Activated CD4-positive, alpha-beta memory T cell treated with anti-CD3 and anti-CD28 coated beads, Interleukin-2, amount 10 ng/mL, durations not matched to agents 7 days and 5 days (primary cell): ENCODE measurements at regions not wholly inside any gene's neighbourhood (a gene's known extent, or its start where the extent isn't known, plus 50 kb on each side); places are given as distances from the start of the nearest gene placed in this dataset.
"Not testable (repeated sequence)": the region's sequence is repeated elsewhere in the genome, so short reads cannot be mapped to it uniquely, and the experiment has no call there.

Experiments used
- CTCF ChIA-PET: fragments of 350-600 bp; sonication (Branson Sonifier 250); formaldehyde crosslinking; loops from one replicate; lab custom pipeline; 2021; ENCODE audit warnings: antibody characterized with exemption, inconsistent platforms; lab: Charles Lee
- POLR2A ChIA-PET: fragments of 350-600 bp; sonication (Branson Sonifier 250); formaldehyde crosslinking; loops from one replicate; lab custom pipeline; 2021; ENCODE audit warnings: antibody characterized with exemption; lab: Charles Lee
- DNase-seq: peaks from one replicate; pipeline ENCODE4 v3.0.0-alpha.2; 2020
- H3K27ac Mint-ChIP-seq: one replicate; pipeline ENCODE4 v1.8.0; 2021; ENCODE audit warnings: mild to moderate bottlenecking, mixed read lengths
- H3K27me3 Mint-ChIP-seq: one replicate; pipeline ENCODE4 v1.8.0; 2021; ENCODE audit warnings: mixed read lengths
- H3K36me3 Mint-ChIP-seq: one replicate; pipeline ENCODE4 v1.8.0; 2021; ENCODE audit warnings: low read depth, mixed read lengths
- H3K4me1 Mint-ChIP-seq: one replicate; pipeline ENCODE4 v1.8.0; 2021; ENCODE audit warnings: mixed read lengths
- H3K4me3 Mint-ChIP-seq: one replicate; pipeline ENCODE4 v1.8.0; 2021; ENCODE audit warnings: mild to moderate bottlenecking, mixed read lengths
- H3K9me3 Mint-ChIP-seq: one replicate; pipeline ENCODE4 v1.8.0; 2021; ENCODE audit warnings: mixed read lengths

DNA sequence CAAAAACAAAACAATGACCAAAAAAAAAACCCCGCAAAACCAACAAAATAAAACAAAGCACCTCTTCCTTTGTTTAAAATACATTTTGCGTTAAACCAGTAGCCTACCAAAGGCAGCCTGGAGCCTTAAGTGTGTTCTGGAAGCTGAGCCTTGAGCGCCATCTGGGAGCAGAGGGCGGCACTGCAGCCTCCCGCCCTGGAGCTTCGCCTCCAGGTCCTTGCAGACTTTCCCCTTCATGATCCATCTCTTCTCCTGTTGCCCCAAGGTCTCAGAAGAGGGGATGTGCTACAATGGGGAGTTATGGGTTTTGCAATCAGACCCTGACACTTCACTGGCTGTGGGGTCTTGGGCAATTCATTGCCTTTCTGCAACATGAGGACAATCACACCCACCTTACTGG lies 204.9 kb downstream of the NPIPA8 start:
- H3K27ac Mint-ChIP-seq, H3K4me3 Mint-ChIP-seq, DNase-seq, POLR2A ChIA-PET, H3K36me3 Mint-ChIP-seq, H3K4me1 Mint-ChIP-seq, H3K27me3 Mint-ChIP-seq, H3K9me3 Mint-ChIP-seq, CTCF ChIA-PET: not testable (repeated sequence)

DNA sequence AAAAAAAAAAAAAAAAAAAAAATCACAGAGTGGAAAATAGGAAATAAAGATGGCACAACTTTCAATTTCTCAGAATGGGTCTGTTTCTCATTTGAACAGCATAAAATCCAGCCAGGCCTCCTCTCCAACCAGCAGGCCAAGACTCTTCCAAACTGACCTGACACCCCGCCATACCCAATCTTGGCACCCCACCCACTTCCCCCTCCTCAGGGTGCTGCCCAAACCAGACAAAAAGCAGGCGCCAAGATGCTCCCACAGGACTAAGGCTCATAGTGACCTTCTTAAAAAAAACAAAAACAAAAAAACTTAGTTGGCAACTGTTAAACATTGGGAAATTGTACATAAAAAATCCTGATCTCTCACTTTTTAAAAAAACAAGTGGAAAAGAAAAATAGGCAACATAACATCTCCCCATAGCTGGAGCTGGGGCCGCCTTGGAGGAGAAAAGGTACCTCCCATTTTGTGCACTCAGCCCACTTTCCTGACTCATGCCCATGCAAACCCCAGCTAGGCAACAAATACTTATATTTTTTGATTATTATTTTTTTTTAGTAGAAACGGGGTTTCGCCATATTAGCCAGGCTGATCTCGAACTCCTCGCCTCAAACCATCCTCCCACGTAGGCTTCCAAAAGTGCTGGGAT lies 205.9 kb downstream of the NPIPA8 start:
- CTCF ChIA-PET, H3K36me3 Mint-ChIP-seq, H3K4me1 Mint-ChIP-seq, DNase-seq, H3K27me3 Mint-ChIP-seq, POLR2A ChIA-PET, H3K27ac Mint-ChIP-seq, H3K9me3 Mint-ChIP-seq, H3K4me3 Mint-ChIP-seq: not testable (repeated sequence)

DNA sequence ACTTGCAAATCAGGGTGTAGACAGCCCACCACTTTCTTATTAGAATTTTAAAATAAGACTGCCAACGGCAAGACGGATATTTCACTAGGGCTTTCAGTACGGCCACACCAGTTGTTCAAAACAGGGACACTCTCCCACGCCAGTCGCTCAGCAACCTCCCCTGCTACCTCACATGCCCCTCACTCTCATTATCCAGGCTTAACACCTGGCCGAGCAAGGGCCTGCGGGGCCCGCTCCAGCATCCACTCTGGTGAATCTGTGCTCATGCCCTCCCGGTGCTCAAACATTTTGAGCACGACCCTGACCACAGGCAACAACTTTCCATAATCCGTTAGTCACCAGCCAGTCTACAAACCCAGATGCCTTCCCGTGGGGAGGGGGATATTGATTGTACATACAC lies 209.5 kb downstream of the NPIPA8 start:
- DNase-seq, H3K4me1 Mint-ChIP-seq, H3K27ac Mint-ChIP-seq, CTCF ChIA-PET, H3K27me3 Mint-ChIP-seq, H3K9me3 Mint-ChIP-seq, POLR2A ChIA-PET, H3K36me3 Mint-ChIP-seq, H3K4me3 Mint-ChIP-seq: not testable (repeated sequence)

DNA sequence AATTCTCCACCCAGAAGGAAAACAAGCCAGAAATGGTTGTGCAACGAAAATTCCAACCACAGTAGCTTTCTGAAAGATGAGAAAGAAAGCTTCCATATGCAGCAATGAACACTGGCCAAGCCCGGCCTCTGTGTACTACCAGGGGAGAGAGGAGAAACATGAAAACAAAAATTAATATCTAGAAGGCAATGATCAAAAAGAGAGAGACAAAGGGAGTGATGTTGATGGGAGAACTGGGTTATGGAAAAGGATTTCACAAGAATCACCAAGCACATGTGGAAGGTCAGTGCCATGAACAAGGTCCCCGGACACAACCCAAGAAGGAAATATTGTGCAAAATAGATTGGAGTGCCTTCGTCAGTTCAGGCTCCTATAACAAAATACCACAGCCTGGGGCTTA lies 217.4 kb downstream of the NPIPA8 start:
- H3K27me3 Mint-ChIP-seq, H3K4me3 Mint-ChIP-seq, POLR2A ChIA-PET, H3K27ac Mint-ChIP-seq, H3K4me1 Mint-ChIP-seq, H3K36me3 Mint-ChIP-seq, H3K9me3 Mint-ChIP-seq, DNase-seq, CTCF ChIA-PET: not testable (repeated sequence)

DNA sequence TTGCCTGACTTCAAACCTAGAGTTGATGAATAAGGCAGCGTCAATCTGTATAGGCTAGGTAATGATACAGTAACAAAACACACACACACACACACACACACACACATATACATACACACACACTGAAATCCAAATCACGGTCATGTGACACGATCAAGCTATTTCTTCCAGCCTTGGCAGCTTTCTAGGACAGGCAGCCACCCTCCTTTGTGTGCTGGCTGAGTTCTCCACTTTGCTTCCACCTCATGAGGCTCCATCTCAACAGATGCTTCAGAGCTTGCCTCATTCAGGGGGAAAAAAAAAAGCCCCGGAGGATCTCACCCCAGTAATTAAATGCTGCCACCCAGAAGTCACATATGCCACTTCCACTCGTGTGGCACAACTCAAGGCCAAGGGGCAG lies 217.9 kb downstream of the NPIPA8 start:
- CTCF ChIA-PET, H3K4me1 Mint-ChIP-seq, H3K36me3 Mint-ChIP-seq, POLR2A ChIA-PET, H3K4me3 Mint-ChIP-seq, H3K9me3 Mint-ChIP-seq, H3K27ac Mint-ChIP-seq, DNase-seq, H3K27me3 Mint-ChIP-seq: not testable (repeated sequence)

DNA sequence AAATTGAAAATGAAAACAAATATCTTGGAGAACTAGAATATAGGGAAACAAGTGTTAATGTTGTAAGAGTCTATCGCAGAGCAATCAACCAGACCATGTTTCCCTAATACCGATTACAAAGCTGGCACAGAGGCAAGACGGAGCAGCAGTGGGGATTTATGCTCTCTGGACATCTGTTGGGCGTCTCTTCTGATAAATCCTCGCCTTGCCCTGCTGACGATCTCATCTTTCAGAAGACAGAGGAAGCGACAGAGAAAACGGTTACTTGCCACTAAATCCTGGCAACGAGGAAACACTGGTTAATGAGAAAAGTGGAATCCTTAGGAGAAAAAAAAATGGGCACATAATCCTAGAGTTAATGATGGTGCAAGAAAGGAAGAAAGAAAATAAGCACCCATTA lies 218.5 kb downstream of the NPIPA8 start:
- H3K36me3 Mint-ChIP-seq, POLR2A ChIA-PET: not testable (repeated sequence)

DNA sequence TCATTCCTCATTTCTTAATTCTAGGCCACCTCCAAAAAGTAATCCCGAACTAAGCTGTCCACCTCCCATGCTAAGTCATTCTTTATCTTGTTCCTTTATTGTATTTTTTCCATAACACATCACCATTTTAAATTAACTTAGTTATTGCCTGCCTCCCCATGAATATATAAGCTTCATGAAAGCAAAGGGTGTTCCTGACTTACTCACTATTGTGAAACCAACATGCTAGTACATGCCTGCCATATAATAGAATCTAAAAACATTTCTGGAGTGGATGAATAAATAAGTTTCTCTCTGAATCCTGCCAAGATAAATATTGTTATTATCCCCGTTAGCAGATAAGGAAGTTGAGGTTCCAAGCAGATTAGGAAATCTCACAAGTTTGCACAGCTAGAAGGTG lies 232.1 kb downstream of the NPIPA8 start:
- H3K36me3 Mint-ChIP-seq, POLR2A ChIA-PET, H3K4me3 Mint-ChIP-seq, H3K9me3 Mint-ChIP-seq, H3K27ac Mint-ChIP-seq, H3K27me3 Mint-ChIP-seq, CTCF ChIA-PET, H3K4me1 Mint-ChIP-seq, DNase-seq: not testable (repeated sequence)

More for the DNA sequence above, 218.5 kb downstream of the NPIPA8 start:
- H3K4me1 Mint-ChIP-seq, H3K9me3 Mint-ChIP-seq, CTCF ChIA-PET, H3K27ac Mint-ChIP-seq, DNase-seq, H3K4me3 Mint-ChIP-seq, H3K27me3 Mint-ChIP-seq: not testable (repeated sequence)

DNA sequence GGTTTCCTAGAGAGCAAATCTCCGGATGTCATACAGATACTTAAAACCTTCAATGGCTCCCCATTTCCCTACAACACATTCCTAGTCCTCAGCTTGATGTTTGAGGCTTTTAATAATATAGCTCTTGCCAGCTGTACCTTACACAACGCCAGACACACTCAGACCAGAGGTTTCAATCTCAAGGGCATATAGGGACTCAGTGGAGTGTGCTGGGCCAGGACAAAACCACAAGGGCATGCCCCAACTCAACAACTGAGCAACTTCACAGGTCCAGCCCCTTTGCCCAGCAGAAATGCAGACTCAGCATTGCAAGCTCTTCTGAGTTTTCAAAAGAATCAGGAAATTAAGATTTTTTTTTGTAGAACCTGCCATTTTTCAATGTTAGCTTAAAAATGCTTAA lies 235.5 kb downstream of the NPIPA8 start:
- H3K4me3 Mint-ChIP-seq, H3K27ac Mint-ChIP-seq, CTCF ChIA-PET, H3K9me3 Mint-ChIP-seq, DNase-seq, H3K4me1 Mint-ChIP-seq, H3K27me3 Mint-ChIP-seq, H3K36me3 Mint-ChIP-seq, POLR2A ChIA-PET: not testable (repeated sequence)

DNA sequence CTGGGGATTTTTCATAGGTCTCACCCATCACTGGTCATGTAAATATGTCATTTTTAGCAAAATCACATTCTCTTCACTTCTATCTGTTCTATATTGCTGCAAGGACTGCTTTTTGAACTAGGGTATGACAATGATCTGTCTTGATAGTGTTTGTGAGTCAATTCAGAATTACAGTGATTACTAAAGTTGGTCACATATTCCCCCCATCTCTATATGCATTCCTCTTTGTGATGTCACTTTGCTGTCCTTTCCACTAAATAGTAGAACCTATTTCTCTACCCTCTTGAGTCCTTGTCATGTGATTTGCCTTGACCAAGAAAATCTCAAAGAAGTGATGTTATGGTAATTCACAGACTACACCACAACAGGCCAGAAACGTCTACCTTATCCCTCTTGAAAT lies 243.9 kb downstream of the NPIPA8 start:
- DNase-seq, H3K27me3 Mint-ChIP-seq, H3K36me3 Mint-ChIP-seq, CTCF ChIA-PET, H3K4me1 Mint-ChIP-seq, H3K4me3 Mint-ChIP-seq, H3K9me3 Mint-ChIP-seq, POLR2A ChIA-PET, H3K27ac Mint-ChIP-seq: not testable (repeated sequence)

DNA sequence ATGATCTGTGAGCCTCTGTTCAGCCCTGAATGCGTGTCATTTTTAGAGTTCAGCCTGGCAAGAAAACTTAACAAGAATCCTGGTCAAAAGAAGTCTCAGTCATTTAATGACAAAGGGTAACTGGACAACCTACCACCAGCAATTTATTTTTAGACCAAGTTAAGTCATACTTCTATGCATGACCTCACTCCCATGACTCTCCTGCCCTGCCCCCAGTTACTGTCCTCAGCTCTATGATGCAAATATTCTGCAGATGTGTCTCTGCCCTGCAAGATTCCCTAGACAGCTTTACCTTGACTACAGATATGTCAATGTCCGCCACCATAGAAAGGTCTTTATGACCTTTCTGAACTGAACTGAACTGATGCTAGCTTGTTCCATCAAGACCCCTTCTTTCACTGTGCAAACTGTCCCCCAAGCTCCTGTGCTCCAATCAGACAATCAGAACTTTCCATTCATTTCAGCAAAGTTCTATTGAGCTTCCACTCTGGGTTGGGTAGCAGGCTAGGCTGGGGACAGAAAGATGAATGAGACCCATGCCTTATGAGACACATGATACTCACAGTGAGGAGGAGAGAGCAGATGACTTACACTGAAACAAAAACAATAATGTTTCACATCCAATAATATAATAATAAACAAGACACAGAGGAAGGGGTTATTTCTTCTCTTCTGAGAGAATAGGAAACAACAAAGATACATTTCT lies 255.7 kb downstream of the NPIPA8 start:
- POLR2A ChIA-PET, H3K27ac Mint-ChIP-seq, H3K27me3 Mint-ChIP-seq, H3K36me3 Mint-ChIP-seq, H3K4me1 Mint-ChIP-seq, DNase-seq, H3K4me3 Mint-ChIP-seq, CTCF ChIA-PET, H3K9me3 Mint-ChIP-seq: not testable (repeated sequence)

DNA sequence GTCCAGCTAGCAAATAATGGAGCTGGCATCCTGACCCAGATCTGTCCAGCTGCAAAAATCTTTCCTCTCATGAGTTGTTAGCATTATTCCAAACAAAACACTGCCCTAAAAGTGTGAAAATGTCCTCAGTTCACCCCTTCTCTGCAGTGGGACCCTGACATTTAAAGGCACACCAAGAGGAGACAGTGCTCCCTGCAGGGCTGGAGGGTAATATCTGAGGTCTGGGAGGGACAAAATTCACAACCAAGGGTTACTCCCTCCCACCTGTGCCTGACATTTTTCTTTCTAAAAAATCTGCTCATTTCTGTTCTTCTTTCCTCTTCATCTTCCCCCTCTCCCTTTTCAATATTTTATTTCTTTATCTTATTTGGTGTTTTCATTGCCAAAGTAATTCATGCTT lies 258.6 kb downstream of the NPIPA8 start:
- H3K27ac Mint-ChIP-seq, H3K27me3 Mint-ChIP-seq, H3K4me3 Mint-ChIP-seq, H3K4me1 Mint-ChIP-seq, CTCF ChIA-PET, DNase-seq, H3K9me3 Mint-ChIP-seq, POLR2A ChIA-PET, H3K36me3 Mint-ChIP-seq: not testable (repeated sequence)

DNA sequence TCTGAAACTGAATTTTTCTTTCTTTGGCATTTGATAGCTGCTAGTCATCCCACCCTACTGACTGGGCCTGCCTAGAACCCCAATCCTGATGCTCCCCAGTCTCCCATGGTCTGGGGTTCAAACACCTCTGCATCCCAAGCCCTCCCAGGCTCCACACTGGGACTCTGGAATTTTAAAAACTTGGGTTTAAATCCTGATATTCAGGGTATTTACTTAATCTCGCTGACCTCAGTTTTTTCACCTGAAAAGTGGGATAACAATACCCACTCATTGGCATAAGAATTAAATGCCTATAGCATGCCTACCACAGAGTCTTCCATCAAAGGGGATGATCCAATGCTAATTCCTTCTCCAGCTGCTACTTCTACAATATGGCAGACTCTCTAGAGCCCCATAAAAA lies 264.4 kb downstream of the NPIPA8 start:
- H3K27me3 Mint-ChIP-seq: no peaks in the 10 kb centered on the region

DNA sequence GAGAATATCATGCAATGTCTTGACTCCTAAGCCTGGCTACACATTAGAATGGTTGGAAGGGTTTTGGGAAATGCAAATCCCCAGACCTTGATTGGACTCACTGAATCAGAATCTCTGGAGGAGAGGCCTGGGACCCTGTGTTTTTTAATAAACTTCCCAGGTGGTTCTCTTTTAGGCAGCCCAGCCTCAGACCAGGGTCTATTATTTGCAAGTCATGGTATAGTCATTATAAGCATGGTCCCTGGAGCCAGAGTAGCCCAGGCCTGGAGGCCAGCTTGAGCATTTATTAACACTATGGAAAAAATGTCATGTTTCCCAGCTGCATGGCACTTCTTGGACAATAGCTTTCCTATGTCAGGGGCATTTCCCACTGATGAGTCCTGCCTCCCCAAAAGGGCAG lies 266.9 kb downstream of the NPIPA8 start:
- H3K36me3 Mint-ChIP-seq: no peaks in the 10 kb centered on the region
- no peaks in the 10 kb centered on the region for H3K9me3 Mint-ChIP-seq
- ChIA-PET CTCF (no interaction called here), POLR2A (no interaction called here)
- H3K4me3 Mint-ChIP-seq: no peak overlapping the region
- DNase-seq: no peak
- no peaks in the 10 kb centered on the region for H3K4me1 Mint-ChIP-seq
- no peaks in the 10 kb centered on the region for H3K27me3 Mint-ChIP-seq
- no peak overlapping the region for H3K27ac Mint-ChIP-seq

More for the DNA sequence above, 264.4 kb downstream of the NPIPA8 start:
- Mint-ChIP-seq H3K36me3 (no peaks in the 10 kb centered on the region), H3K27ac (no peak overlapping the region), H3K4me3 (no peak overlapping the region), H3K4me1 (no peaks in the 10 kb centered on the region), H3K9me3 (no peaks in the 10 kb centered on the region)
- CTCF ChIA-PET: no interaction called here
- POLR2A ChIA-PET: no interaction called here
- DNase-seq: no peak

DNA sequence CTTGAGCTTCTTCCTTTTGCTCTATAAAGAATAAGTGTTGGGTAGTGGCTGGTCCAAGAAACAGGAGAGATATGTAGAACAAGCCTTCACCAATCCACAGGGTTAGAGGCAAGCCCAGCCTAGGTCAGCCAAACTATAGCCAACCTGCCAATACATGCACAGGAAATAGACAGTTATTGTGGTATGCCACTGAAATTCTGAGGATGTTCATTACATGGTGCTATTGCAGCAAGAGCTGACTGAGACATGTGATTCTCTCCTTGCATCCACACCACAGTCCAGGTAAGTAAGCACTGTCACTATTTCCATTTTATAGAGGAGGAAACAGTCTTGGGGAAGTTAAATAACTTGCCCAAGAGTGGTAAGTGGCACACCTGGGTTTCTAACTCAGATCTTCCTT lies 268.1 kb downstream of the NPIPA8 start:
- H3K4me1 Mint-ChIP-seq: no peaks in the 10 kb centered on the region
- no peak overlapping the region for H3K4me3 Mint-ChIP-seq
- no peak overlapping the region for H3K27ac Mint-ChIP-seq
- ChIA-PET CTCF (no interaction called here), POLR2A (no interaction called here)
- no peaks in the 10 kb centered on the region for H3K27me3 Mint-ChIP-seq
- no peaks in the 10 kb centered on the region for H3K9me3 Mint-ChIP-seq
- no peaks in the 10 kb centered on the region for H3K36me3 Mint-ChIP-seq
- DNase-seq: no peak
